PC-9 (cell line): ENCODE measurements at regions not wholly inside any gene's neighbourhood (a gene's known extent, or its start where the extent isn't known, plus 50 kb on each side); places are given as distances from the start of the nearest gene placed in this dataset.

ENCODE experiments used
- EZH2 ChIP-seq: fragments of 200-600 bp; sonication (generic); IDR thresholded peaks from 2 replicates; pipeline ENCODE4 v1.8.0; 2017; ENCODE audit warnings: antibody characterized with exemption, low read depth
- TF ChIP-seq, protein P1 (sequence below): fragments of 200-600 bp; sonication (generic); conservative IDR thresholded peaks from 2 replicates; pipeline ENCODE4 v1.6.1; 2017; ENCODE audit warnings: mixed run types, antibody characterized with exemption, mild to moderate bottlenecking, moderate library complexity

DNA sequence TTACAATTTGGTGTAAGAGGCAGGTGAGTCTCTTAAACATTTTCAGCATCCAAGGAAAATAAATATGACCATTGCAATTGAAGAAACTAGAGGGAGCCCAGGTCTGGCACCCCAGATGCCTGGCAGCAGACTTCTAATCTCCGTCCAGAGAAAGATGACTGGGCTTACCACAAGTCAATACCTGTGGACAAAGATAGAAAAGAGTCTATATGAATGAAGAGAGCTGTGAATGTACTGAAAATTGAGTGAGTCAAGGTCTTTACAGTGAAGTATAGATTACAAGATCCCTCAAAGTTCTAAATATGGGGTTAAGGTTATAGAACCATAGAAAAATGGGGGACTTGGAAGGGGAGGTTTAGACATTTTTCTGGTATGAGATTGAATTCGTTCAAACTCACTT, 827.4 kb upstream of the NR2F2 start:
- TF ChIP-seq, protein P1, sequence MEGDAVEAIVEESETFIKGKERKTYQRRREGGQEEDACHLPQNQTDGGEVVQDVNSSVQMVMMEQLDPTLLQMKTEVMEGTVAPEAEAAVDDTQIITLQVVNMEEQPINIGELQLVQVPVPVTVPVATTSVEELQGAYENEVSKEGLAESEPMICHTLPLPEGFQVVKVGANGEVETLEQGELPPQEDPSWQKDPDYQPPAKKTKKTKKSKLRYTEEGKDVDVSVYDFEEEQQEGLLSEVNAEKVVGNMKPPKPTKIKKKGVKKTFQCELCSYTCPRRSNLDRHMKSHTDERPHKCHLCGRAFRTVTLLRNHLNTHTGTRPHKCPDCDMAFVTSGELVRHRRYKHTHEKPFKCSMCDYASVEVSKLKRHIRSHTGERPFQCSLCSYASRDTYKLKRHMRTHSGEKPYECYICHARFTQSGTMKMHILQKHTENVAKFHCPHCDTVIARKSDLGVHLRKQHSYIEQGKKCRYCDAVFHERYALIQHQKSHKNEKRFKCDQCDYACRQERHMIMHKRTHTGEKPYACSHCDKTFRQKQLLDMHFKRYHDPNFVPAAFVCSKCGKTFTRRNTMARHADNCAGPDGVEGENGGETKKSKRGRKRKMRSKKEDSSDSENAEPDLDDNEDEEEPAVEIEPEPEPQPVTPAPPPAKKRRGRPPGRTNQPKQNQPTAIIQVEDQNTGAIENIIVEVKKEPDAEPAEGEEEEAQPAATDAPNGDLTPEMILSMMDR: no peak
- TF ChIP-seq EZH2: no peak
